HepG2 (cell line): ENCODE measurements at regions not wholly inside any gene's neighbourhood (a gene's known extent, or its start where the extent isn't known, plus 50 kb on each side); places are given as distances from the start of the nearest gene placed in this dataset.

ENCODE experiments used
- AFF4 ChIP-seq: sonication (generic); formaldehyde crosslinking; IDR thresholded peaks from 2 replicates; pipeline ENCODE4 v1.4.0; 2020; ENCODE audit warnings: missing genetic modification reagents
- ASH2L ChIP-seq: fragments of 300-600, 200-600 bp; sonication (generic); IDR thresholded peaks from 2 replicates; pipeline ENCODE4 v1.7.0; 2017; ENCODE audit warnings: low read depth, mild to moderate bottlenecking, moderate library complexity, mixed read lengths, low read length; ENCODE audit not compliant: insufficient read length
- DMAP1 ChIP-seq: IDR thresholded peaks from 2 replicates; pipeline ENCODE4 v1.6.1; 2016
- IKZF1 ChIP-seq: fragments of 450-650 bp; IDR thresholded peaks from 2 replicates; pipeline ENCODE4 v1.7.1; 2016
- MEF2D ChIP-seq: sonication (generic); formaldehyde crosslinking; IDR thresholded peaks from 2 replicates; pipeline ENCODE4 v1.5.1; 2020; ENCODE audit warnings: mild to moderate bottlenecking, missing genetic modification reagents
- NCOA5 ChIP-seq: sonication (generic); formaldehyde crosslinking; IDR thresholded peaks from 2 replicates; pipeline ENCODE4 v1.4.0; 2020; ENCODE audit warnings: missing genetic modification reagents
- NFRKB ChIP-seq: fragments of 450-650 bp; IDR thresholded peaks from 2 replicates; pipeline ENCODE4 v1.6.1; 2017
- SAP130 ChIP-seq: IDR thresholded peaks from 2 replicates; pipeline ENCODE4 v1.6.1; 2016; ENCODE audit warnings: low read depth
- TEAD3 ChIP-seq: optimal IDR thresholded peaks from 2 replicates; pipeline ENCODE3; 2016; ENCODE audit warnings: borderline replicate concordance
- TOPORS ChIP-seq: sonication (generic); formaldehyde crosslinking; IDR thresholded peaks from 2 replicates; pipeline ENCODE4 v1.8.0; 2023; ENCODE audit warnings: mild to moderate bottlenecking, missing genetic modification reagents
- ZEB1 ChIP-seq: IDR thresholded peaks from 2 replicates; pipeline ENCODE4 v1.6.1; 2012; ENCODE audit warnings: mild to moderate bottlenecking, low read depth, inconsistent platforms; ENCODE audit not compliant: insufficient replicate concordance
- ZKSCAN8 ChIP-seq: IDR thresholded peaks from 2 replicates; pipeline ENCODE4 v1.6.1; 2016; ENCODE audit warnings: borderline replicate concordance, missing genetic modification reagents, missing compliant biosample characterization
- ZNF264 ChIP-seq: sonication (generic); formaldehyde crosslinking; IDR thresholded peaks from 2 replicates; pipeline ENCODE4 v1.4.0; 2020; ENCODE audit warnings: missing genetic modification reagents
- ZNF33A ChIP-seq: sonication (generic); formaldehyde crosslinking; IDR thresholded peaks from 2 replicates; pipeline ENCODE4 v1.5.1; 2020; ENCODE audit warnings: missing genetic modification reagents, mild to moderate bottlenecking, moderate library complexity, borderline replicate concordance
- ZNF460 ChIP-seq: sonication (generic); formaldehyde crosslinking; IDR thresholded peaks from 2 replicates; pipeline ENCODE4 v1.5.1; 2020; ENCODE audit warnings: missing genetic modification reagents, mild to moderate bottlenecking, borderline replicate concordance
- TF ChIP-seq, protein P1 (sequence below): sonication (generic); formaldehyde crosslinking; IDR thresholded peaks from 2 replicates; pipeline ENCODE4 v1.4.0; 2020; ENCODE audit warnings: missing genetic modification reagents; ENCODE audit errors: not compliant biosample characterization
- TF ChIP-seq, protein P2 (sequence below), 2 experiments: fragments of 450-650 bp in 1 of 2; sonication (generic) in 1 of 2; formaldehyde crosslinking in 1 of 2; IDR thresholded peaks; 2 replicates each; pipeline versions ENCODE4 v1.6.1 to v1.8.0; 2016 to 2022; ENCODE audit warnings: antibody characterized with exemption in 1 of 2, mild to moderate bottlenecking in 1 of 2, missing genetic modification reagents in 1 of 2

DNA sequence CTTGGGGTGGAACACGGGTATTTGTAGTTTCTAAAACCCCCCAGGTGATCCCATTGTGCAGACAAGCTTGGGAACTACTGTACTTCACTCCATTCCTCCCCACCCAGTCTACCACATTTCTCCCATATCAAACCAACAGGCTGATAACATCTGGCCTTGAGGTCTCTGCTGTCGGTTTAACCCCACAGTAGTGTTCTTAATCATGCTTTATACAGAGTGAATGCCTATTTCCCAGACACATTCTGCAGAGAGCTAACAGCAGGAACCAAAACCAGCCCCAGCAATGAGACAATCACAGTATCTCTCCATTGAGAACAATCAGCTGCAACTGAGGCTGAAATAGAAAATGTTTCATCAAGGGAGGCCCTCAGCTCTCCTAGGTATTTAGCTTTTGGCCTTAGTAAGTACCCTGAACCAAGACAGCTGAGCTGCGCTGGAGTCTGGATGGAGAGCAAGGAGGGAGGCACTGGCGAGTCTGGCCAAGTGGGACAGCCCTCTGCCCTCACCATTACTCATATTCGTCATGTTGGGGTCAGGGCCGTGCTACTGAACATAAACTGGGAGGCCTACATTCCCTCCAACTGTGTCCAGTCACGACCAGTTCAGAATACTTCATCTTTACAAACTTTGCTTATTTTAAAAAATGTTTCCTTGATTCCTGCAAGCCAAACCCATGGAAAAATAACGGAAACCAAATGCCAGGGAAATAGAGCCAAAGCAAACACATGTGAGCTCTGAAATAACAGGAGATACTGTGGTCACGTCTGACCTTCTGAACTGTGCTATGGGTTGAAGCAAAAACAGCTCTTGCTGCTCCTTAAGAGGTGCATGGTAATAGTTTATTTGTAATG lies 81.0 kb downstream of the CCDC34 start (continued):
- TF ChIP-seq ZNF33A (CRISPR knock-in tag) = no peak
- TF ChIP-seq AFF4 (CRISPR knock-in tag) = no peak
- TF ChIP-seq DMAP1 = no peak
- no peak for TF ChIP-seq ZKSCAN8 (CRISPR knock-in tag)
- TF ChIP-seq, protein P1, sequence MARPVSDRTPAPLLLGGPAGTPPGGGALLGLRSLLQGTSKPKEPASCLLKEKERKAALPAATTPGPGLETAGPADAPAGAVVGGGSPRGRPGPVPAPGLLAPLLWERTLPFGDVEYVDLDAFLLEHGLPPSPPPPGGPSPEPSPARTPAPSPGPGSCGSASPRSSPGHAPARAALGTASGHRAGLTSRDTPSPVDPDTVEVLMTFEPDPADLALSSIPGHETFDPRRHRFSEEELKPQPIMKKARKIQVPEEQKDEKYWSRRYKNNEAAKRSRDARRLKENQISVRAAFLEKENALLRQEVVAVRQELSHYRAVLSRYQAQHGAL (CRISPR knock-in tag) = no peak
- TF ChIP-seq, protein P2, sequence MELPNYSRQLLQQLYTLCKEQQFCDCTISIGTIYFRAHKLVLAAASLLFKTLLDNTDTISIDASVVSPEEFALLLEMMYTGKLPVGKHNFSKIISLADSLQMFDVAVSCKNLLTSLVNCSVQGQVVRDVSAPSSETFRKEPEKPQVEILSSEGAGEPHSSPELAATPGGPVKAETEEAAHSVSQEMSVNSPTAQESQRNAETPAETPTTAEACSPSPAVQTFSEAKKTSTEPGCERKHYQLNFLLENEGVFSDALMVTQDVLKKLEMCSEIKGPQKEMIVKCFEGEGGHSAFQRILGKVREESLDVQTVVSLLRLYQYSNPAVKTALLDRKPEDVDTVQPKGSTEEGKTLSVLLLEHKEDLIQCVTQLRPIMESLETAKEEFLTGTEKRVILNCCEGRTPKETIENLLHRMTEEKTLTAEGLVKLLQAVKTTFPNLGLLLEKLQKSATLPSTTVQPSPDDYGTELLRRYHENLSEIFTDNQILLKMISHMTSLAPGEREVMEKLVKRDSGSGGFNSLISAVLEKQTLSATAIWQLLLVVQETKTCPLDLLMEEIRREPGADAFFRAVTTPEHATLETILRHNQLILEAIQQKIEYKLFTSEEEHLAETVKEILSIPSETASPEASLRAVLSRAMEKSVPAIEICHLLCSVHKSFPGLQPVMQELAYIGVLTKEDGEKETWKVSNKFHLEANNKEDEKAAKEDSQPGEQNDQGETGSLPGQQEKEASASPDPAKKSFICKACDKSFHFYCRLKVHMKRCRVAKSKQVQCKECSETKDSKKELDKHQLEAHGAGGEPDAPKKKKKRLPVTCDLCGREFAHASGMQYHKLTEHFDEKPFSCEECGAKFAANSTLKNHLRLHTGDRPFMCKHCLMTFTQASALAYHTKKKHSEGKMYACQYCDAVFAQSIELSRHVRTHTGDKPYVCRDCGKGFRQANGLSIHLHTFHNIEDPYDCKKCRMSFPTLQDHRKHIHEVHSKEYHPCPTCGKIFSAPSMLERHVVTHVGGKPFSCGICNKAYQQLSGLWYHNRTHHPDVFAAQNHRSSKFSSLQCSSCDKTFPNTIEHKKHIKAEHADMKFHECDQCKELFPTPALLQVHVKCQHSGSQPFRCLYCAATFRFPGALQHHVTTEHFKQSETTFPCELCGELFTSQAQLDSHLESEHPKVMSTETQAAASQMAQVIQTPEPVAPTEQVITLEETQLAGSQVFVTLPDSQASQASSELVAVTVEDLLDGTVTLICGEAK (IDR thresholded peaks at IDR 0.05) = no peak
- TF ChIP-seq, protein P2 (CRISPR knock-in tag; IDR thresholded peaks at IDR 0.05) = no peak
- TF ChIP-seq ZNF264 (CRISPR knock-in tag) = no peak
- TF ChIP-seq IKZF1 = no peak
- no peak for TF ChIP-seq NCOA5 (CRISPR knock-in tag)
- TF ChIP-seq SAP130 (CRISPR knock-in tag) = peak; percentile 16; the same call in 1 of the 2 replicates
- peak; percentile 34 for TF ChIP-seq TEAD3
- 0 out of 2 replicates have a peak, but pooled peaks have one; percentile 49 for TF ChIP-seq TOPORS (CRISPR knock-in tag)
- no peak for TF ChIP-seq ASH2L
- no peak for TF ChIP-seq NFRKB
- no peak for TF ChIP-seq ZEB1
- no peak for TF ChIP-seq ZNF460 (CRISPR knock-in tag)
- no peak for TF ChIP-seq MEF2D (CRISPR knock-in tag)
